Mesendoderm (in vitro differentiated cells): ENCODE measurements at regions not wholly inside any gene's neighbourhood (a gene's known extent, or its start where the extent isn't known, plus 50 kb on each side); places are given as distances from the start of the nearest gene placed in this dataset.

ENCODE experiments used
- DNase-seq: peaks from one replicate; pipeline ENCODE4 v3.0.0; 2013
- H2AK5ac ChIP-seq: 2 replicates; pipeline ENCODE4 v1.6.1; 2013; ENCODE audit warnings: low read length, inconsistent platforms
- H2BK120ac ChIP-seq: 2 replicates; pipeline ENCODE4 v1.6.1; 2013; ENCODE audit warnings: low read depth, mild to moderate bottlenecking, low read length, moderate library complexity, mixed read lengths
- H2BK15ac ChIP-seq: replicated peaks from 2 replicates; pipeline ENCODE4 v1.6.1; 2013; ENCODE audit warnings: low read depth, mild to moderate bottlenecking, moderate library complexity
- H2BK5ac ChIP-seq: 2 replicates; pipeline ENCODE4 v1.6.1; 2013; ENCODE audit warnings: low read length, inconsistent platforms
- H3K18ac ChIP-seq: 2 replicates; pipeline ENCODE4 v1.6.1; 2013; ENCODE audit warnings: mild to moderate bottlenecking, low read length, mixed read lengths
- H3K23ac ChIP-seq: one replicate; pipeline ENCODE4 v1.6.1; 2013; ENCODE audit warnings: low read length
- H3K27ac ChIP-seq: 2 replicates; pipeline ENCODE4 v1.5.1; 2013; ENCODE audit warnings: low read depth, mild to moderate bottlenecking, inconsistent platforms, low read length, moderate library complexity
- H3K27me3 ChIP-seq: 2 replicates; pipeline ENCODE4 v1.6.1; 2013; ENCODE audit warnings: low read length, control low read depth, mild to moderate bottlenecking, inconsistent platforms; ENCODE audit not compliant: insufficient read depth, poor library complexity
- H3K36me3 ChIP-seq: 2 replicates; pipeline ENCODE4 v1.6.1; 2013; ENCODE audit warnings: low read length, inconsistent platforms; ENCODE audit not compliant: control insufficient read depth, insufficient read depth
- H3K4ac ChIP-seq: one replicate; pipeline ENCODE4 v1.6.1; 2013; ENCODE audit warnings: low read depth, mild to moderate bottlenecking, low read length, moderate library complexity
- H3K4me1 ChIP-seq: 2 replicates; pipeline ENCODE4 v1.6.1; 2013; ENCODE audit warnings: low read depth, low read length, inconsistent platforms; ENCODE audit not compliant: control insufficient read depth
- H3K4me2 ChIP-seq: 2 replicates; pipeline ENCODE4 v1.6.1; 2013; ENCODE audit warnings: low read length
- H3K4me3 ChIP-seq: 2 replicates; pipeline ENCODE4 v1.5.1; 2013; ENCODE audit warnings: mild to moderate bottlenecking, low read length
- H3K56ac ChIP-seq: one replicate; pipeline ENCODE4 v1.6.1; 2013; ENCODE audit warnings: low read length
- H3K79me1 ChIP-seq: 2 replicates; pipeline ENCODE4 v1.6.1; 2013; ENCODE audit warnings: low read length, inconsistent platforms
- H3K79me2 ChIP-seq: 2 replicates; pipeline ENCODE4 v1.6.1; 2013; ENCODE audit warnings: mild to moderate bottlenecking, low read length; ENCODE audit not compliant: control insufficient read depth, insufficient read depth
- H3K9ac ChIP-seq: 2 replicates; pipeline ENCODE4 v1.6.1; 2013; ENCODE audit warnings: low read length, inconsistent platforms
- H4K5ac ChIP-seq: one replicate; pipeline ENCODE4 v1.6.1; 2013; ENCODE audit warnings: low read length
- H4K8ac ChIP-seq: one replicate; pipeline ENCODE4 v1.6.1; 2013; ENCODE audit warnings: low read depth, mild to moderate bottlenecking, control low read depth, low read length, moderate library complexity
- WGBS: extraction: QIAGEN DNeasy Blood & Tissue Kit; methylation state at CpG from one replicate; pipeline ENCODE4 v1.1.7; 2013; ENCODE audit warnings: low lambda C conversion rate, missing lambda C conversion rate; ENCODE audit not compliant: insufficient coverage; ENCODE audit errors: extremely low coverage; 5-methylcytosine and 5-hydroxymethylcytosine counted together

GRCh38 chr14:21964180-21964579 lies 290.6 kb upstream of the OR4E1 start:
- Histone ChIP-seq H3K18ac (no peak overlapping the region), H3K56ac (no peak overlapping the region), H3K4me3 (no peak overlapping the region), H2BK15ac (no peak overlapping the region), H2BK5ac (no peak overlapping the region), H3K79me2 (no peaks in the 10 kb centered on the region), H3K23ac (no peak overlapping the region), H4K5ac (no peak overlapping the region), H3K27me3 (no peaks in the 10 kb centered on the region), H3K79me1 (no peaks in the 10 kb centered on the region), H3K4me1 (no peaks in the 10 kb centered on the region), H2BK120ac (no peak overlapping the region), H3K27ac (no peak overlapping the region), H3K4me2 (no peak overlapping the region), H3K4ac (no peak overlapping the region), H2AK5ac (no peak overlapping the region), H3K9ac (no peak overlapping the region), H4K8ac (no peak overlapping the region), H3K36me3 (no peaks in the 10 kb centered on the region)
- WGBS: no CpG with 5 or more reads among the region's 1 CpG
- no peak for DNase-seq

DNA sequence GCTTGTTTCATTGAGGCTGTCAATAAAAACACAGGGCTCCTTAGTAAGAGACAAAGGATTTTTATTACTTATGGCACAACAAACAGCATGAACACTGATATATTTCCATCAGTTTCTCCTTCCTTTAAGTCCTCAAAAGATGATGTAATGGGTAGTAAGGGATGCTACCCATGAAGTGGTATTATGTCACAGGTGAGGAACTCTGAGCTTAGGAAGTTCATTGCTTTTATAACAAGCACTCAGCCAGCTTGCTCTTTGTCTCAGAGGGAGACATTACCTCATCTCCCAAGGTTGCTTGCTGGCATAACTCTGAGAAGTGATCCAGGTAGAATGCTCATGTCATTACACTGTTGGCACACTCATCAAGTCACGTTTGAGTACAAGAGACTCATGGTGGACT lies 287.0 kb upstream of the OR4E1 start:
- Histone ChIP-seq H3K79me1 (no peaks in the 10 kb centered on the region), H3K9ac (no peak overlapping the region), H3K4me1 (no peaks in the 10 kb centered on the region), H2BK5ac (no peak overlapping the region), H2AK5ac (no peak overlapping the region), H3K27ac (no peak overlapping the region), H3K79me2 (no peaks in the 10 kb centered on the region), H4K8ac (no peak overlapping the region), H3K4me2 (no peak overlapping the region), H3K18ac (no peak overlapping the region), H3K4ac (no peak overlapping the region), H2BK15ac (no peak overlapping the region), H3K36me3 (no peaks in the 10 kb centered on the region), H3K27me3 (no peaks in the 10 kb centered on the region), H3K4me3 (no peak overlapping the region), H3K23ac (no peak overlapping the region), H3K56ac (no peak overlapping the region), H2BK120ac (no peak overlapping the region), H4K5ac (no peak overlapping the region)
- WGBS: no CpG with 5 or more reads among the region's 1 CpG
- peak; percentile 79 for DNase-seq

GRCh38 chr14:21941885-21942284 lies 268.3 kb upstream of the OR4E1 start:
- H3K4ac ChIP-seq: no peak overlapping the region
- H3K36me3 ChIP-seq: no peaks in the 10 kb centered on the region
- no peak overlapping the region for H3K56ac ChIP-seq
- H3K4me3 ChIP-seq: no peak overlapping the region
- no peak overlapping the region for H4K8ac ChIP-seq
- H2AK5ac ChIP-seq: no peak overlapping the region
- no peak overlapping the region for H3K9ac ChIP-seq
- H4K5ac ChIP-seq: no peak overlapping the region
- H3K27ac ChIP-seq: no peak overlapping the region
- H3K79me2 ChIP-seq: no peaks in the 10 kb centered on the region
- WGBS: no CpG with 5 or more reads among the region's 3 CpGs
- no peak overlapping the region for H2BK15ac ChIP-seq
- no peaks in the 10 kb centered on the region for H3K79me1 ChIP-seq
- no peak overlapping the region for H3K23ac ChIP-seq
- no peak overlapping the region for H3K18ac ChIP-seq
- H3K4me1 ChIP-seq: no peaks in the 10 kb centered on the region
- no peak for DNase-seq
- no peak overlapping the region for H2BK5ac ChIP-seq
- H3K27me3 ChIP-seq: no peaks in the 10 kb centered on the region
- no peak overlapping the region for H3K4me2 ChIP-seq
- H2BK120ac ChIP-seq: no peak overlapping the region

- H3K27me3 ChIP-seq: no peaks in the 10 kb centered on the region
- H3K4me3 ChIP-seq: no peak overlapping the region
- no peak overlapping the region for H3K9ac ChIP-seq
- no peaks in the 10 kb centered on the region for H3K79me1 ChIP-seq
- H3K4me2 ChIP-seq: no peak overlapping the region
- H3K56ac ChIP-seq: no peak overlapping the region
- no peaks in the 10 kb centered on the region for H3K36me3 ChIP-seq
- H2BK5ac ChIP-seq: no peak overlapping the region
- H4K8ac ChIP-seq: no peak overlapping the region
- no peak overlapping the region for H2BK15ac ChIP-seq
- no peak overlapping the region for H3K27ac ChIP-seq
- H4K5ac ChIP-seq: no peak overlapping the region
- no peak overlapping the region for H2AK5ac ChIP-seq
- no CpG with 5 or more reads among the region's 7 CpGs for WGBS
- H3K4ac ChIP-seq: no peak overlapping the region
- no peaks in the 10 kb centered on the region for H3K79me2 ChIP-seq
- no peak overlapping the region for H3K18ac ChIP-seq
- H2BK120ac ChIP-seq: no peak overlapping the region
- DNase-seq: peak; percentile 66
- H3K4me1 ChIP-seq: no peaks in the 10 kb centered on the region
- no peak overlapping the region for H3K23ac ChIP-seq
These were observed 267.6 kb upstream of the OR4E1 start for GRCh38 chr14:21940887-21941856.

- no CpG with 5 or more reads among the region's 1 CpG for WGBS
- H3K23ac ChIP-seq: no peak overlapping the region
- H2BK120ac ChIP-seq: no peak overlapping the region
- H3K9ac ChIP-seq: no peak overlapping the region
- no peak overlapping the region for H3K4me3 ChIP-seq
- H3K79me2 ChIP-seq: no peaks in the 10 kb centered on the region
- no peaks in the 10 kb centered on the region for H3K79me1 ChIP-seq
- no peak overlapping the region for H2AK5ac ChIP-seq
- no peak overlapping the region for H3K4me2 ChIP-seq
- no peak overlapping the region for H4K5ac ChIP-seq
- H2BK15ac ChIP-seq: no peak overlapping the region
- H3K4ac ChIP-seq: no peak overlapping the region
- H4K8ac ChIP-seq: no peak overlapping the region
- H3K56ac ChIP-seq: no peak overlapping the region
- no peaks in the 10 kb centered on the region for H3K4me1 ChIP-seq
- DNase-seq: no peak
- no peak overlapping the region for H3K18ac ChIP-seq
- no peaks in the 10 kb centered on the region for H3K36me3 ChIP-seq
- no peak overlapping the region for H2BK5ac ChIP-seq
- H3K27ac ChIP-seq: no peak overlapping the region
- no peaks in the 10 kb centered on the region for H3K27me3 ChIP-seq
These were observed 266.2 kb upstream of the OR4E1 start for GRCh38 chr14:21939836-21940235.
